Body of pancreas (tissue), 4 donors: ENCODE measurements at regions not wholly inside any gene's neighbourhood (a gene's known extent, or its start where the extent isn't known, plus 50 kb on each side); places are given as distances from the start of the nearest gene placed in this dataset.

Experiments used
- POLR2A ChIP-seq, 3 donors: fragments of 450-650 bp; IDR thresholded peaks; one replicate each; pipeline ENCODE4 v1.6.1; 2016; ENCODE audit warnings: antibody characterized with exemption in 3 of 3, mild to moderate bottlenecking in 2 of 3
- TF ChIP-seq, protein P1 (sequence below), 7 experiments: fragments of 450-650 bp in 4 of 7; fragments of 200-600 bp in 3 of 7; sonication (generic) in 3 of 7; IDR thresholded peaks; one replicate each; pipeline ENCODE4 v1.5.1; 2016 to 2019; ENCODE audit warnings: antibody characterized with exemption in 7 of 7

DNA sequence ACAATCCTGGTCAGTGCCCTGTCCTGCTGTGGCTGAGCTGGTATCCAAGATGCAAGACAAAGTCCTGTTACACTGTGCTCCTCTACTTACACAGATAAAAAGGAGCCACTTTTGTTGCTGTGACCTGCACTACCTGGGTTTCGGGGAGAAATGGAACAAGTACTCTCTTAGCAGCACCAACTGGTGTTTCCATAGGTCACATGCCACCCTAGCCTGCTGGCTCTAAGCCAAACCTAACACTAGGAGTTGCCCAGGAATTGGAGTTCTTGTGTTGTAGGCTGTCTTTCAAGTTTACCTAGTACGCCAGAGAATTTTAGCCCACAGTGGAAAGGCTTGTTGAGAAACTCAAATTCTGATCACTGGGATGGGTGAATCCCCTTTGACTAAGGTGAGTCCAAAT, 727.4 kb downstream of the FAM133A start:
- TF ChIP-seq, protein P1, sequence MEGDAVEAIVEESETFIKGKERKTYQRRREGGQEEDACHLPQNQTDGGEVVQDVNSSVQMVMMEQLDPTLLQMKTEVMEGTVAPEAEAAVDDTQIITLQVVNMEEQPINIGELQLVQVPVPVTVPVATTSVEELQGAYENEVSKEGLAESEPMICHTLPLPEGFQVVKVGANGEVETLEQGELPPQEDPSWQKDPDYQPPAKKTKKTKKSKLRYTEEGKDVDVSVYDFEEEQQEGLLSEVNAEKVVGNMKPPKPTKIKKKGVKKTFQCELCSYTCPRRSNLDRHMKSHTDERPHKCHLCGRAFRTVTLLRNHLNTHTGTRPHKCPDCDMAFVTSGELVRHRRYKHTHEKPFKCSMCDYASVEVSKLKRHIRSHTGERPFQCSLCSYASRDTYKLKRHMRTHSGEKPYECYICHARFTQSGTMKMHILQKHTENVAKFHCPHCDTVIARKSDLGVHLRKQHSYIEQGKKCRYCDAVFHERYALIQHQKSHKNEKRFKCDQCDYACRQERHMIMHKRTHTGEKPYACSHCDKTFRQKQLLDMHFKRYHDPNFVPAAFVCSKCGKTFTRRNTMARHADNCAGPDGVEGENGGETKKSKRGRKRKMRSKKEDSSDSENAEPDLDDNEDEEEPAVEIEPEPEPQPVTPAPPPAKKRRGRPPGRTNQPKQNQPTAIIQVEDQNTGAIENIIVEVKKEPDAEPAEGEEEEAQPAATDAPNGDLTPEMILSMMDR (IDR thresholded peaks at IDR 0.05): no peak
- no peak for TF ChIP-seq POLR2A (IDR thresholded peaks at IDR 0.05)
